ENCODE measurements at regions not wholly inside any gene's neighbourhood (a gene's known extent, or its start where the extent isn't known, plus 50 kb on each side); places are given as distances from the start of the nearest gene placed in this dataset.

- DNase-seq (ENCODE audit: low read depth, low spot score), result no peak
- no peaks in the 10 kb centered on the region for H3K4me1 ChIP-seq (ENCODE audit: control insufficient read depth, extremely low read depth, insufficient read depth, low read length)
- ChIA-PET POLR2A (no interaction called here), CTCF (interaction anchor here (2.9 kb wide), 1 partner anchor 14 kb away, joined by 17 read pairs; no protein-coding TSS in a partner anchor)
- no TSS peak for BruUV-seq (replicated peaks)
- no peaks in the 10 kb centered on the region for H3K27me3 ChIP-seq (ENCODE audit: control insufficient read depth in 2 of 2, insufficient read depth in 2 of 2, low read length in 2 of 2)
- H3K79me2 ChIP-seq (ENCODE audit: control insufficient read depth, insufficient read depth, low read length), result no peaks in the 10 kb centered on the region
- no peaks in the 10 kb centered on the region for H4K20me1 ChIP-seq (replicated peaks; ENCODE audit: control insufficient read depth, extremely low read depth, insufficient read depth, low read length)
- H3K9me1 ChIP-seq (replicated peaks; ENCODE audit: control insufficient read depth, extremely low read depth, insufficient read depth, low read length), result no peaks in the 10 kb centered on the region
- intact Hi-C loops (cut with micrococcal nuclease), result no loop called here
- H3K4me3 ChIP-seq (replicated peaks in 1 of 3; ENCODE audit: insufficient read depth in 1 of 3, low read depth in 1 of 3, low read length in 3 of 3), result no peak overlapping the region
- no peak overlapping the region for H2AFZ ChIP-seq (ENCODE audit: low read depth, low read length)
- no peak overlapping the region for H3K27ac ChIP-seq (ENCODE audit: insufficient read depth, low read depth, low read length)
- no peak overlapping the region for H3K4me2 ChIP-seq (ENCODE audit: insufficient read depth, low read length)
- no peak overlapping the region for H3K9ac ChIP-seq (replicated peaks; ENCODE audit: extremely low read depth, insufficient read depth, low read length)
- FAIRE-seq, result no peak
- no peaks in the 10 kb centered on the region for H3K36me3 ChIP-seq (ENCODE audit: control insufficient read depth in 2 of 2, extremely low read depth in 1 of 2, insufficient read depth in 2 of 2, low read length in 2 of 2)
- dilution Hi-C loops (cut with MboI; ENCODE audit: extremely low pct_ligation_motif_present, low sequenced_read_pairs), result no loop called here
- TF ChIP-seq EZH2 (IDR thresholded peaks at IDR 0.05; ENCODE audit: borderline replicate concordance, low read depth, low read length, severe bottlenecking) (no peak), POLR2A (IDR thresholded peaks at IDR 0.05; ENCODE audit: low read depth, low read length) (no peak), FOS (IDR thresholded peaks at IDR 0.05; ENCODE audit: borderline replicate concordance, insufficient read depth, low read length) (no peak)
- H3K9me3 ChIP-seq (replicated peaks; ENCODE audit: control insufficient read depth, insufficient read depth, low read length), result no peaks in the 10 kb centered on the region
Measured at GRCh38 chr14:99333841-99334635, 62.0 kb upstream of the BCL11B start.

GRCh38 chr14:99333214-99333613, 61.2 kb upstream of the BCL11B start:
- TF ChIP-seq GATA2 (IDR thresholded peaks at IDR 0.05; ENCODE audit: insufficient read depth, insufficient read length, low read depth, low read length), result no peak
- no peak for TF ChIP-seq FOS (IDR thresholded peaks at IDR 0.05; ENCODE audit: borderline replicate concordance, insufficient read depth, low read length)
- no peak for TF ChIP-seq POLR2AphosphoS5 (IDR thresholded peaks at IDR 0.05; ENCODE audit: insufficient read depth, low read depth, low read length)
- no peak for TF ChIP-seq MAX (IDR thresholded peaks at IDR 0.05; ENCODE audit: insufficient read depth, insufficient read length)
- no peak for TF ChIP-seq MYC (IDR thresholded peaks at IDR 0.05; ENCODE audit: low read depth, low read length)
- TF ChIP-seq POLR2A (IDR thresholded peaks at IDR 0.05; ENCODE audit: low read depth, low read length), result no peak
- no peak for TF ChIP-seq JUN (IDR thresholded peaks at IDR 0.05; ENCODE audit: borderline replicate concordance, insufficient read depth, insufficient read length, low read depth)
- TF ChIP-seq CTCF (IDR thresholded peaks at IDR 0.05; ENCODE audit: extremely low read depth in 1 of 2, insufficient read depth in 1 of 2, low read depth in 1 of 2, low read length in 2 of 2), result no peak
- TF ChIP-seq EZH2 (IDR thresholded peaks at IDR 0.05; ENCODE audit: borderline replicate concordance, low read depth, low read length, severe bottlenecking), result no peak
- Histone ChIP-seq H3K27ac (ENCODE audit: insufficient read depth, low read depth, low read length) (no peak overlapping the region), H3K36me3 (ENCODE audit: control insufficient read depth in 2 of 2, extremely low read depth in 1 of 2, insufficient read depth in 2 of 2, low read length in 2 of 2) (no peaks in the 10 kb centered on the region), H4K20me1 (replicated peaks; ENCODE audit: control insufficient read depth, extremely low read depth, insufficient read depth, low read length) (no peaks in the 10 kb centered on the region), H3K4me1 (ENCODE audit: control insufficient read depth, extremely low read depth, insufficient read depth, low read length) (no peaks in the 10 kb centered on the region), H3K4me2 (ENCODE audit: insufficient read depth, low read length) (no peak overlapping the region), H3K9ac (replicated peaks; ENCODE audit: extremely low read depth, insufficient read depth, low read length) (no peak overlapping the region), H3K9me3 (replicated peaks; ENCODE audit: control insufficient read depth, insufficient read depth, low read length) (no peaks in the 10 kb centered on the region), H3K4me3 (replicated peaks in 1 of 3; ENCODE audit: insufficient read depth in 1 of 3, low read depth in 1 of 3, low read length in 3 of 3) (no peak overlapping the region), H3K79me2 (ENCODE audit: control insufficient read depth, insufficient read depth, low read length) (no peaks in the 10 kb centered on the region), H3K9me1 (replicated peaks; ENCODE audit: control insufficient read depth, extremely low read depth, insufficient read depth, low read length) (no peaks in the 10 kb centered on the region), H2AFZ (ENCODE audit: low read depth, low read length) (no peak overlapping the region), H3K27me3 (ENCODE audit: control insufficient read depth in 2 of 2, insufficient read depth in 2 of 2, low read length in 2 of 2) (no peaks in the 10 kb centered on the region)
- DNase-seq (ENCODE audit: low read depth, low spot score) (no peak), FAIRE-seq (no peak)
- ChIA-PET POLR2A (no interaction called here), CTCF (interaction anchor here (2.9 kb wide), 1 partner anchor 13 kb away, joined by 17 read pairs; no protein-coding TSS in a partner anchor)
- BruUV-seq (replicated peaks), result no TSS peak
- dilution Hi-C loops (cut with MboI; ENCODE audit: extremely low pct_ligation_motif_present, low sequenced_read_pairs), result no loop called here
- intact Hi-C loops (cut with micrococcal nuclease), result no loop called here
